ENCODE measurements at regions not wholly inside any gene's neighbourhood (a gene's known extent, or its start where the extent isn't known, plus 50 kb on each side); places are given as distances from the start of the nearest gene placed in this dataset.
A peak's percentile ranks its signal among the peaks of the same experiment; 100 is the strongest.

- no peaks in the 10 kb centered on the region for H3K36me3 ChIP-seq (ENCODE audit: control insufficient read depth, insufficient read depth, low read length)
- no peaks in the 10 kb centered on the region for H3K27me3 ChIP-seq (ENCODE audit: control insufficient read depth, insufficient read depth, low read length)
- H3K4me1 ChIP-seq (ENCODE audit: control insufficient read depth, insufficient read depth, low read length): no peaks in the 10 kb centered on the region
- WGBS (ENCODE audit: insufficient coverage): no CpG with 5 or more reads among the region's 1 CpG
- no peak overlapping the region for H3K4me3 ChIP-seq (ENCODE audit: low read length)
- H3K27ac ChIP-seq (ENCODE audit: low read length): no peak overlapping the region
- H3K9me3 ChIP-seq (replicated peaks; ENCODE audit: control insufficient read depth, low read depth, low read length): no peaks in the 10 kb centered on the region
- DNase-seq: no peak
Measured at GRCh38 chr7:137172105-137172590, 171.4 kb downstream of the PTN start.

- no peaks in the 10 kb centered on the region for H3K36me3 ChIP-seq (ENCODE audit: control insufficient read depth, insufficient read depth, low read length)
- H3K27me3 ChIP-seq (ENCODE audit: control insufficient read depth, insufficient read depth, low read length): no peaks in the 10 kb centered on the region
- WGBS (ENCODE audit: insufficient coverage): 0% methylated on average over 5 of the region's 8 CpGs
Measured at GRCh38 chr7:137169282-137169698, 174.2 kb downstream of the PTN start.

GRCh38 chr7:137167609-137168008, 175.9 kb downstream of the PTN start:
- no peaks in the 10 kb centered on the region for H3K36me3 ChIP-seq (ENCODE audit: control insufficient read depth, insufficient read depth, low read length)
- whole genome bisulfite sequencing (ENCODE audit: insufficient coverage): no CpG with 5 or more reads among the region's 2 CpGs
- DNase-seq: no peak
- H3K4me3 ChIP-seq (ENCODE audit: low read length): no peak overlapping the region
- no peak overlapping the region for H3K27ac ChIP-seq (ENCODE audit: low read length)
- no peaks in the 10 kb centered on the region for H3K9me3 ChIP-seq (replicated peaks; ENCODE audit: control insufficient read depth, low read depth, low read length)
- no peaks in the 10 kb centered on the region for H3K27me3 ChIP-seq (ENCODE audit: control insufficient read depth, insufficient read depth, low read length)
- peaks cover 2% of the 10 kb centered on the region for H3K4me1 ChIP-seq (ENCODE audit: control insufficient read depth, insufficient read depth, low read length)

More at GRCh38 chr7:137169282-137169698, 174.2 kb downstream of the PTN start:
- H3K27ac ChIP-seq (ENCODE audit: low read length): no peak overlapping the region
- no peaks in the 10 kb centered on the region for H3K9me3 ChIP-seq (replicated peaks; ENCODE audit: control insufficient read depth, low read depth, low read length)
- no peak overlapping the region for H3K4me3 ChIP-seq (ENCODE audit: low read length)
- peak; percentile 97 for DNase-seq
- peaks cover 2% of the 10 kb centered on the region for H3K4me1 ChIP-seq (ENCODE audit: control insufficient read depth, insufficient read depth, low read length)

GRCh38 chr7:137166363-137166762, 177.2 kb downstream of the PTN start:
- no CpG with 5 or more reads among the region's 2 CpGs for WGBS (ENCODE audit: insufficient coverage)
- no peaks in the 10 kb centered on the region for H3K9me3 ChIP-seq (replicated peaks; ENCODE audit: control insufficient read depth, low read depth, low read length)
- H3K27me3 ChIP-seq (ENCODE audit: control insufficient read depth, insufficient read depth, low read length): no peaks in the 10 kb centered on the region
- no peak overlapping the region for H3K4me3 ChIP-seq (ENCODE audit: low read length)
- no peaks in the 10 kb centered on the region for H3K36me3 ChIP-seq (ENCODE audit: control insufficient read depth, insufficient read depth, low read length)
- H3K4me1 ChIP-seq (ENCODE audit: control insufficient read depth, insufficient read depth, low read length): peaks cover 2% of the 10 kb centered on the region
- no peak overlapping the region for H3K27ac ChIP-seq (ENCODE audit: low read length)
- DNase-seq: no peak

GRCh38 chr7:137165786-137166185, 177.7 kb downstream of the PTN start:
- peak; percentile 81 for DNase-seq

GRCh38 chr7:137165241-137165640, 178.3 kb downstream of the PTN start:
- Histone ChIP-seq H3K36me3 (ENCODE audit: control insufficient read depth, insufficient read depth, low read length) (no peaks in the 10 kb centered on the region), H3K4me3 (ENCODE audit: low read length) (no peak overlapping the region)
- no CpG with 5 or more reads among the region's 3 CpGs for WGBS (ENCODE audit: insufficient coverage)

More at GRCh38 chr7:137165786-137166185, 177.7 kb downstream of the PTN start:
- Histone ChIP-seq H3K27me3 (ENCODE audit: control insufficient read depth, insufficient read depth, low read length) (no peaks in the 10 kb centered on the region), H3K9me3 (replicated peaks; ENCODE audit: control insufficient read depth, low read depth, low read length) (no peaks in the 10 kb centered on the region), H3K4me3 (ENCODE audit: low read length) (no peak overlapping the region), H3K36me3 (ENCODE audit: control insufficient read depth, insufficient read depth, low read length) (no peaks in the 10 kb centered on the region), H3K4me1 (ENCODE audit: control insufficient read depth, insufficient read depth, low read length) (peaks cover 2% of the 10 kb centered on the region), H3K27ac (ENCODE audit: low read length) (peak overlapping the region; percentile 50)
- whole genome bisulfite sequencing (ENCODE audit: insufficient coverage): no CpG with 5 or more reads among the region's 3 CpGs

GRCh38 chr7:137164251-137164650, 179.3 kb downstream of the PTN start:
- no peaks in the 10 kb centered on the region for H3K36me3 ChIP-seq (ENCODE audit: control insufficient read depth, insufficient read depth, low read length)
- DNase-seq: no peak
- 97% methylated on average over 9 of the region's 21 CpGs for WGBS (ENCODE audit: insufficient coverage)
- H3K27ac ChIP-seq (ENCODE audit: low read length): no peak overlapping the region
- H3K4me3 ChIP-seq (ENCODE audit: low read length): no peak overlapping the region
- peaks cover 2% of the 10 kb centered on the region for H3K4me1 ChIP-seq (ENCODE audit: control insufficient read depth, insufficient read depth, low read length)
- no peaks in the 10 kb centered on the region for H3K9me3 ChIP-seq (replicated peaks; ENCODE audit: control insufficient read depth, low read depth, low read length)
- no peaks in the 10 kb centered on the region for H3K27me3 ChIP-seq (ENCODE audit: control insufficient read depth, insufficient read depth, low read length)

More at GRCh38 chr7:137165241-137165640, 178.3 kb downstream of the PTN start:
- Histone ChIP-seq H3K4me1 (ENCODE audit: control insufficient read depth, insufficient read depth, low read length) (peaks cover 2% of the 10 kb centered on the region), H3K27me3 (ENCODE audit: control insufficient read depth, insufficient read depth, low read length) (no peaks in the 10 kb centered on the region), H3K27ac (ENCODE audit: low read length) (peak overlapping the region; percentile 50), H3K9me3 (replicated peaks; ENCODE audit: control insufficient read depth, low read depth, low read length) (no peaks in the 10 kb centered on the region)
- DNase-seq: no peak

GRCh38 chr7:137160236-137160635, 183.3 kb downstream of the PTN start:
- H3K4me3 ChIP-seq (ENCODE audit: low read length): no peak overlapping the region
- no peaks in the 10 kb centered on the region for H3K27me3 ChIP-seq (ENCODE audit: control insufficient read depth, insufficient read depth, low read length)
- H3K27ac ChIP-seq (ENCODE audit: low read length): no peak overlapping the region
- H3K36me3 ChIP-seq (ENCODE audit: control insufficient read depth, insufficient read depth, low read length): no peaks in the 10 kb centered on the region
- WGBS (ENCODE audit: insufficient coverage): no CpG with 5 or more reads among the region's 4 CpGs
- peaks cover 1% of the 10 kb centered on the region for H3K4me1 ChIP-seq (ENCODE audit: control insufficient read depth, insufficient read depth, low read length)
- no peak for DNase-seq
- H3K9me3 ChIP-seq (replicated peaks; ENCODE audit: control insufficient read depth, low read depth, low read length): no peaks in the 10 kb centered on the region

GRCh38 chr7:137157256-137157655, 186.3 kb downstream of the PTN start:
- H3K36me3 ChIP-seq (ENCODE audit: control insufficient read depth, insufficient read depth, low read length): no peaks in the 10 kb centered on the region

GRCh38 chr7:137151690-137152052, 191.9 kb downstream of the PTN start:
- H3K4me1 ChIP-seq (ENCODE audit: control insufficient read depth, insufficient read depth, low read length): no peaks in the 10 kb centered on the region
- no peaks in the 10 kb centered on the region for H3K36me3 ChIP-seq (ENCODE audit: control insufficient read depth, insufficient read depth, low read length)
- WGBS (ENCODE audit: insufficient coverage): no CpG with 5 or more reads among the region's 2 CpGs
- no peaks in the 10 kb centered on the region for H3K9me3 ChIP-seq (replicated peaks; ENCODE audit: control insufficient read depth, low read depth, low read length)
- H3K4me3 ChIP-seq (ENCODE audit: low read length): no peak overlapping the region
- no peak overlapping the region for H3K27ac ChIP-seq (ENCODE audit: low read length)
- H3K27me3 ChIP-seq (ENCODE audit: control insufficient read depth, insufficient read depth, low read length): no peaks in the 10 kb centered on the region
- DNase-seq: no peak

More at GRCh38 chr7:137157256-137157655, 186.3 kb downstream of the PTN start:
- no peak overlapping the region for H3K27ac ChIP-seq (ENCODE audit: low read length)
- no peaks in the 10 kb centered on the region for H3K4me1 ChIP-seq (ENCODE audit: control insufficient read depth, insufficient read depth, low read length)
- WGBS (ENCODE audit: insufficient coverage): no CpG with 5 or more reads among the region's 1 CpG
- no peak overlapping the region for H3K4me3 ChIP-seq (ENCODE audit: low read length)
- no peak for DNase-seq
- no peaks in the 10 kb centered on the region for H3K27me3 ChIP-seq (ENCODE audit: control insufficient read depth, insufficient read depth, low read length)
- no peaks in the 10 kb centered on the region for H3K9me3 ChIP-seq (replicated peaks; ENCODE audit: control insufficient read depth, low read depth, low read length)

Data from muscle of leg (tissue), 3 donors.